ENCODE measurements at regions not wholly inside any gene's neighbourhood (a gene's known extent, or its start where the extent isn't known, plus 50 kb on each side); places are given as distances from the start of the nearest gene placed in this dataset.

DNA sequence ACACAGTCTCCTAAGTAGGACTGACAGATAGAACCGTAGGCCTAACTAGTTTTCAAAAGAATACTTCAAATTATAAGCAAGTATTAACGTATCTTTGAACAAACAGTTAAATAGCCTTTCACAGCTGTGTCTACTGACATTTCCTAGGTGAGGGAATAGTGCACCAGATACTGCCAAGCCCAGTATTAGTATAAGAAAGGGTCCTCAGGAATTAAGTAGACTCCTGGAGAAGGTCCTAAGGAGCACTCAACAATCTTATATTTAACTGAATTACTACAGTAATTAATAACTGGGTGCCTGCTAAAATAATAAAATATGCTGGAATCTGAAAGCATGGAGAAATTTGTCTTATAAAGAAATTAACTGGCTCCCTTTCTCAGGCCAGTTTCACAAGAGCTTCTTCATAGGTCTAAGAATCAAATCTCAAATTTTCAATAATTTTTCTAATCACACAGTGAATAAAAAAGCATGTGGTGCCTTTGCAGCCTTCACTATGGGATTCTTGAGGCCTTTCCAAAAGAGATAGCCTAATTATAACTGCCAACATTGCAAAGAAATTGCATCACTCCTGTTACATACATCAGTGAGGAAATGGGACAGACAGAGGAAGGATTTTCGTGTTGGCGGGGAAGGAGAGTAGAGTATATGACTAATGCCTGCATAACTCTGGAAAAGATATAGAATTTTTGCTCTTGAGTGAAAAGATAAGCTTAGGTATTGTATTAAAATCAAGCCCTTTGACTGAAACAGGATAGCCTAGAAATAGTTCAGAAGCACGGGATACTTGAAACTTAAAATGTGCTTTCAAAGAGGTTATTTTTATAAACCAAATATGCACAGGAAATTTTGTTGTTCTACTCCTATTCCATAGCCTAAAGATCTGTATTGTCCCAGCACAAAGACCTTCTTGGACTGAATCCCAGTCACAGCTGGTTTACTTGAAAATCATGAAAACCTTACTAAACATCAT is 228.6 kb upstream of the STK17B start:
- no peaks in the 10 kb centered on the region for H4K20me1 ChIP-seq (replicated peaks; ENCODE audit: insufficient read depth)
- H3K36me3 Mint-ChIP-seq (ENCODE audit: low read depth), result no peaks in the 10 kb centered on the region
- DNase-seq (ENCODE audit: low spot score) (no peak), ATAC-seq (no peak)
- H3K9me3 Mint-ChIP-seq, result no peaks in the 10 kb centered on the region
- no peaks in the 10 kb centered on the region for H3K27me3 ChIP-seq (ENCODE audit: insufficient read depth)
- H3K9me2 ChIP-seq (ENCODE audit: insufficient read depth), result no peaks in the 10 kb centered on the region
- H3K79me2 ChIP-seq (replicated peaks; ENCODE audit: insufficient read depth), result no peaks in the 10 kb centered on the region
- H3K4me3 Mint-ChIP-seq, result no peak overlapping the region
- no peak overlapping the region for H3K27ac ChIP-seq (ENCODE audit: low read depth)
- H3K27ac Mint-ChIP-seq, result peak overlapping the region; percentile 2
- TF ChIP-seq NANOG (IDR thresholded peaks at IDR 0.05; ENCODE audit: borderline replicate concordance), result no peak
- TF ChIP-seq ZNF462 (CRISPR knock-in tag; IDR thresholded peaks at IDR 0.05), result no peak
- TF ChIP-seq EZH2phosphoT487 (IDR thresholded peaks at IDR 0.05; ENCODE audit: unreplicated experiment), result no peak
- no peak for TF ChIP-seq EZH2 (IDR thresholded peaks at IDR 0.05; ENCODE audit: low read depth, unreplicated experiment)
- TF ChIP-seq ZNF331 (CRISPR knock-in tag; IDR thresholded peaks at IDR 0.05; ENCODE audit: low read depth), result no peak
- TF ChIP-seq, protein P1, sequence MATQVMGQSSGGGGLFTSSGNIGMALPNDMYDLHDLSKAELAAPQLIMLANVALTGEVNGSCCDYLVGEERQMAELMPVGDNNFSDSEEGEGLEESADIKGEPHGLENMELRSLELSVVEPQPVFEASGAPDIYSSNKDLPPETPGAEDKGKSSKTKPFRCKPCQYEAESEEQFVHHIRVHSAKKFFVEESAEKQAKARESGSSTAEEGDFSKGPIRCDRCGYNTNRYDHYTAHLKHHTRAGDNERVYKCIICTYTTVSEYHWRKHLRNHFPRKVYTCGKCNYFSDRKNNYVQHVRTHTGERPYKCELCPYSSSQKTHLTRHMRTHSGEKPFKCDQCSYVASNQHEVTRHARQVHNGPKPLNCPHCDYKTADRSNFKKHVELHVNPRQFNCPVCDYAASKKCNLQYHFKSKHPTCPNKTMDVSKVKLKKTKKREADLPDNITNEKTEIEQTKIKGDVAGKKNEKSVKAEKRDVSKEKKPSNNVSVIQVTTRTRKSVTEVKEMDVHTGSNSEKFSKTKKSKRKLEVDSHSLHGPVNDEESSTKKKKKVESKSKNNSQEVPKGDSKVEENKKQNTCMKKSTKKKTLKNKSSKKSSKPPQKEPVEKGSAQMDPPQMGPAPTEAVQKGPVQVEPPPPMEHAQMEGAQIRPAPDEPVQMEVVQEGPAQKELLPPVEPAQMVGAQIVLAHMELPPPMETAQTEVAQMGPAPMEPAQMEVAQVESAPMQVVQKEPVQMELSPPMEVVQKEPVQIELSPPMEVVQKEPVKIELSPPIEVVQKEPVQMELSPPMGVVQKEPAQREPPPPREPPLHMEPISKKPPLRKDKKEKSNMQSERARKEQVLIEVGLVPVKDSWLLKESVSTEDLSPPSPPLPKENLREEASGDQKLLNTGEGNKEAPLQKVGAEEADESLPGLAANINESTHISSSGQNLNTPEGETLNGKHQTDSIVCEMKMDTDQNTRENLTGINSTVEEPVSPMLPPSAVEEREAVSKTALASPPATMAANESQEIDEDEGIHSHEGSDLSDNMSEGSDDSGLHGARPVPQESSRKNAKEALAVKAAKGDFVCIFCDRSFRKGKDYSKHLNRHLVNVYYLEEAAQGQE (IDR thresholded peaks at IDR 0.05; ENCODE audit: unreplicated experiment), result no peak
- no peak for TF ChIP-seq CREB1 (CRISPR knock-in tag; IDR thresholded peaks at IDR 0.05; ENCODE audit: low read depth)
- no peak for TF ChIP-seq ETS1 (IDR thresholded peaks at IDR 0.05)
- TF ChIP-seq POLR2AphosphoS5 (IDR thresholded peaks at IDR 0.05; ENCODE audit: low read depth), result no peak
- TF ChIP-seq, protein P2, sequence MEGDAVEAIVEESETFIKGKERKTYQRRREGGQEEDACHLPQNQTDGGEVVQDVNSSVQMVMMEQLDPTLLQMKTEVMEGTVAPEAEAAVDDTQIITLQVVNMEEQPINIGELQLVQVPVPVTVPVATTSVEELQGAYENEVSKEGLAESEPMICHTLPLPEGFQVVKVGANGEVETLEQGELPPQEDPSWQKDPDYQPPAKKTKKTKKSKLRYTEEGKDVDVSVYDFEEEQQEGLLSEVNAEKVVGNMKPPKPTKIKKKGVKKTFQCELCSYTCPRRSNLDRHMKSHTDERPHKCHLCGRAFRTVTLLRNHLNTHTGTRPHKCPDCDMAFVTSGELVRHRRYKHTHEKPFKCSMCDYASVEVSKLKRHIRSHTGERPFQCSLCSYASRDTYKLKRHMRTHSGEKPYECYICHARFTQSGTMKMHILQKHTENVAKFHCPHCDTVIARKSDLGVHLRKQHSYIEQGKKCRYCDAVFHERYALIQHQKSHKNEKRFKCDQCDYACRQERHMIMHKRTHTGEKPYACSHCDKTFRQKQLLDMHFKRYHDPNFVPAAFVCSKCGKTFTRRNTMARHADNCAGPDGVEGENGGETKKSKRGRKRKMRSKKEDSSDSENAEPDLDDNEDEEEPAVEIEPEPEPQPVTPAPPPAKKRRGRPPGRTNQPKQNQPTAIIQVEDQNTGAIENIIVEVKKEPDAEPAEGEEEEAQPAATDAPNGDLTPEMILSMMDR (conservative IDR thresholded peaks at IDR 0.05; ENCODE audit: low read depth in 2 of 2), result no peak
- no peak for TF ChIP-seq JUNB (IDR thresholded peaks at IDR 0.05; ENCODE audit: unreplicated experiment)
- TF ChIP-seq ZNF114 (CRISPR knock-in tag; IDR thresholded peaks at IDR 0.05), result no peak
- TF ChIP-seq STAT1 (IDR thresholded peaks at IDR 0.05; ENCODE audit: unreplicated experiment), result no peak
- H3K27me3 Mint-ChIP-seq (ENCODE audit: insufficient read depth, low read depth, poor library complexity), result no peaks in the 10 kb centered on the region
- no peaks in the 10 kb centered on the region for H3F3A ChIP-seq (replicated peaks; ENCODE audit: low read depth)
- no peaks in the 10 kb centered on the region for H3K4me1 ChIP-seq (ENCODE audit: insufficient read depth)
- H2AFZ ChIP-seq, result no peak overlapping the region
- no peaks in the 10 kb centered on the region for H3K36me3 ChIP-seq (ENCODE audit: insufficient read depth)
- 0 out of 2 replicates have a peak overlapping the region, but pooled peaks have one; percentile 25 for H3K4me2 ChIP-seq
- H3K4me3 ChIP-seq, result no peak overlapping the region
- H3K4me1 Mint-ChIP-seq, result peaks cover 6% of the 10 kb centered on the region; the same call in 2 of the 3 replicates

Data from GM23338 (cell line).